Lung (tissue), 11 donors: ENCODE measurements at regions not wholly inside any gene's neighbourhood (a gene's known extent, or its start where the extent isn't known, plus 50 kb on each side); places are given as distances from the start of the nearest gene placed in this dataset.

ENCODE experiments used
- ATAC-seq: fragments of 200-7000 bp; cut with Tn5 transposase; one replicate; pipeline ENCODE4 v1.9.1; 2020; ENCODE audit warnings: moderate number of reproducible peaks; ENCODE audit not compliant: insufficient read depth, low FRiP score
- DNase-seq, 3 donors: peaks; one replicate each; pipeline ENCODE4 v3.0.0-alpha.2; 2013 to 2017
- H3K27ac ChIP-seq, 2 donors: one replicate each; pipeline ENCODE4 v1.5.1; 2013; ENCODE audit warnings: mild to moderate bottlenecking in 2 of 2, moderate library complexity in 2 of 2, control low read depth in 1 of 2, inconsistent platforms in 1 of 2, low read depth in 1 of 2, low read length in 1 of 2
- H3K27me3 ChIP-seq, 3 donors: one replicate each; pipeline ENCODE4 v1.5.1; 2013; ENCODE audit warnings: low read length in 2 of 3; ENCODE audit not compliant: control insufficient read depth in 3 of 3, insufficient read depth in 3 of 3
- H3K36me3 ChIP-seq, 4 donors: one replicate each; pipeline ENCODE4 v1.5.1; 2013; ENCODE audit warnings: low read length in 4 of 4, mild to moderate bottlenecking in 1 of 4, moderate library complexity in 1 of 4; ENCODE audit not compliant: control insufficient read depth in 4 of 4, insufficient read depth in 4 of 4
- H3K4me1 ChIP-seq, 5 donors: one replicate each; pipeline ENCODE4 v1.5.1; 2013; ENCODE audit warnings: low read length in 5 of 5, mild to moderate bottlenecking in 2 of 5, moderate library complexity in 1 of 5; ENCODE audit not compliant: control insufficient read depth in 5 of 5, insufficient read depth in 5 of 5
- H3K4me3 ChIP-seq: one replicate; pipeline ENCODE4 v1.5.1; 2013; ENCODE audit warnings: mild to moderate bottlenecking, control low read depth, moderate library complexity
- H3K9ac ChIP-seq, 2 donors: one replicate each; pipeline ENCODE4 v1.5.1; 2013; ENCODE audit warnings: low read length in 2 of 2, control low read depth in 1 of 2; ENCODE audit not compliant: insufficient read depth in 1 of 2
- H3K9me3 ChIP-seq, 4 donors: one replicate each; pipeline ENCODE4 v1.5.1; 2013; ENCODE audit warnings: low read length in 3 of 4, mild to moderate bottlenecking in 1 of 4, moderate library complexity in 1 of 4; ENCODE audit not compliant: control insufficient read depth in 4 of 4, insufficient read depth in 3 of 4
- WGBS, 2 donors: extraction: QIAGEN DNeasy Blood & Tissue Kit; methylation state at CpG; one replicate each; pipeline ENCODE4 v1.1.7; 2013; 5-methylcytosine and 5-hydroxymethylcytosine counted together
- TF ChIP-seq, protein P1 (sequence below): IDR thresholded peaks from 2 replicates; pipeline ENCODE4 v1.5.1; 2012; ENCODE audit warnings: mild to moderate bottlenecking; ENCODE audit errors: control extremely low read depth, extremely low read depth
- donor health status: control.
- donor health status: control.
- donor health status: Bipolar disorder and iron deficiency.
- donor health status: healthy.
- donor health status: DM: yes; HTN: yes; CAD: no.

DNA sequence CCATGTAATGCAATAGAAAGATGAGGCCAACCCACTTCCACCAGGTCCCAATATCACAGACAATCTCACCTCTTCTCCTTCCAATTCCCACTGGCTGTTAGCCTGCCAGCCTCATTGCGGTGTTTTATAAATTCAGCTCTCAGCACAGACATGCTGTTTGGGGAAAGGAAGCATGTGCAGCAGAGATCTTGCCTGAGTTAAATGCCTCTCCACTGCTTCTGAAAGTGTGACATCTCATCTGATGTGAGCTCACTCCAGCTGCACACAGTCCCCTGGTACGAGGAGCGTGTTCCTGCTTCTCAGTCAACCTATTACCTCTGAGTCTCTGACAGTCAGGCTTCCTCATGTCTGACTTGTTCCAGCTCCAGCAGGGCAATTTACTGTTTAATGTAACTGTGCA lies 122.7 kb upstream of the GUCY1A2 start:
- H3K36me3 ChIP-seq: no peaks in the 10 kb centered on the region
- 79 to 85% methylated on average over 3 of the region's 3 CpGs for WGBS, 2 donors
- H3K4me3 ChIP-seq: no peak overlapping the region
- TF ChIP-seq, protein P1, sequence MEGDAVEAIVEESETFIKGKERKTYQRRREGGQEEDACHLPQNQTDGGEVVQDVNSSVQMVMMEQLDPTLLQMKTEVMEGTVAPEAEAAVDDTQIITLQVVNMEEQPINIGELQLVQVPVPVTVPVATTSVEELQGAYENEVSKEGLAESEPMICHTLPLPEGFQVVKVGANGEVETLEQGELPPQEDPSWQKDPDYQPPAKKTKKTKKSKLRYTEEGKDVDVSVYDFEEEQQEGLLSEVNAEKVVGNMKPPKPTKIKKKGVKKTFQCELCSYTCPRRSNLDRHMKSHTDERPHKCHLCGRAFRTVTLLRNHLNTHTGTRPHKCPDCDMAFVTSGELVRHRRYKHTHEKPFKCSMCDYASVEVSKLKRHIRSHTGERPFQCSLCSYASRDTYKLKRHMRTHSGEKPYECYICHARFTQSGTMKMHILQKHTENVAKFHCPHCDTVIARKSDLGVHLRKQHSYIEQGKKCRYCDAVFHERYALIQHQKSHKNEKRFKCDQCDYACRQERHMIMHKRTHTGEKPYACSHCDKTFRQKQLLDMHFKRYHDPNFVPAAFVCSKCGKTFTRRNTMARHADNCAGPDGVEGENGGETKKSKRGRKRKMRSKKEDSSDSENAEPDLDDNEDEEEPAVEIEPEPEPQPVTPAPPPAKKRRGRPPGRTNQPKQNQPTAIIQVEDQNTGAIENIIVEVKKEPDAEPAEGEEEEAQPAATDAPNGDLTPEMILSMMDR: no peak
- peaks cover 0 to 9% (median 1%) of the 10 kb centered on the region in 4 donors for H3K9me3 ChIP-seq
- DNase-seq: peak in 1 of 3 donors; percentile 7
- no peaks in the 10 kb centered on the region for H3K27me3 ChIP-seq
- H3K4me1 ChIP-seq: no peaks in the 10 kb centered on the region
- no peak overlapping the region for H3K27ac ChIP-seq
- ATAC-seq: no peak
- H3K9ac ChIP-seq: no peak overlapping the region

DNA sequence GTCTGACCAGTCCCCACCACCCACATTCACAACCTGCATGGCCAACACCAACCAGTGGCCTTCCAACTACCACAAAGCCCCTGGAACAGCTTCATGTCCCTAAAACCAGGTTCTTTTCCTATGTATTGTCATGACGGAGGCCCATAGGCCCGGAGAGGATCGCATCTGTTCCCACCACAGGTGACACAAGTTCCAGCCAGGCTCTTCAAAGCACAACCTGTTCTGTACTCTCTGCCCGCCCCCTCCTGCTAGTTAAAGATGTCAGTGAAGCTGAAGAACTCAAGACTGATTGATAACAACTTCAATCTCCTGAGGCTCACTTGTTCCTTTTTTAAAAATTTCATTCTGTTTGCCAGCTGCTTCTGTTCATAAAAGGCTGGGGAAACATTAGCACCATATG lies 121.1 kb upstream of the GUCY1A2 start:
- ATAC-seq: no peak
- TF ChIP-seq, protein P1: no peak
- no peak overlapping the region for H3K4me3 ChIP-seq
- no peaks in the 10 kb centered on the region for H3K27me3 ChIP-seq
- H3K4me1 ChIP-seq: no peaks in the 10 kb centered on the region
- 73 to 93% methylated on average over 4 of the region's 4 CpGs for WGBS, 2 donors
- H3K27ac ChIP-seq: no peak overlapping the region
- peaks cover 0 to 9% (median 1%) of the 10 kb centered on the region in 4 donors for H3K9me3 ChIP-seq
- no peaks in the 10 kb centered on the region for H3K36me3 ChIP-seq
- DNase-seq: no peak
- H3K9ac ChIP-seq: no peak overlapping the region

DNA sequence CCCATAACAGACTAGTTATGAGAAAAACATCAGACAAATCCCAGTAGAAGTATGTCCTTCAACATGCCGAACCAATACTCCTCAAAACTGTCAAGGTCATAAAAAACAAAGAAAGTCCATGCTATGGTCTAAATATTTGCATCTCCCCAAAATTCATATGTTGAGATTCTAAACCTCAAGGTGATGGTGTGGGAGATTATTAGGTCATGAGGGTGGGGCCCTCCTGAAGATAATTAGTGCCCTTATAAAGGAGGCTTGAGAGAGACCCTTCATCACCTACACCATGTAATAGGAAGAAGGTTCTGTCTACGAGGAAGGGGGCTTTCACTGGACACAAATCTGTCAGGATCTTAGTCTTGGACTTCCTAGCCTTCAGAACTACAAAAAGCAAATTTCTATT lies 118.6 kb upstream of the GUCY1A2 start:
- no peak for ATAC-seq
- Histone ChIP-seq H3K27me3 (no peaks in the 10 kb centered on the region), H3K9me3 (peaks cover 0 to 9% (median 1%) of the 10 kb centered on the region in 4 donors), H3K36me3 (no peaks in the 10 kb centered on the region), H3K27ac (no peak overlapping the region), H3K4me3 (no peak overlapping the region), H3K9ac (no peak overlapping the region), H3K4me1 (no peaks in the 10 kb centered on the region)
- WGBS, 2 donors: 86 to 89% methylated on average over 2 of the region's 2 CpGs
- TF ChIP-seq, protein P1: no peak
- no peak for DNase-seq

DNA sequence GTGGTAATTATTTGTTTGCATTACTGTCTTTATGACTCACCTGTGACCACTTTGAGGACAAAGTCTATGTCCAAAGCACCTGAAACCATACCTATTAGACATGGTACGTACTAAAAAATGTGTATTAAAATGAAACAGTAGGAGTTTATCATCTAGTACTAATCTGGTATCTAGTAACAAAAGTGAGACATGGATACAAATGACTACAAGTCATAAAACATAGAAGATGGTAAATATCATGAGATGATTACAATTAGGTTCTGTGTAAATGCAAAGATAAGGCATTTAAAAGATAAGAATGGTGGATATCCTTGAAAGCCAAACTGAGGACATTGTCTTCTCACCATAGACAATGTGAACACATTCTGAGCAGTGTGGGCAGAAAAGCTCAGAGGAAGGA lies 113.5 kb upstream of the GUCY1A2 start:
- no peak for DNase-seq

More for the DNA sequence above, 113.5 kb upstream of the GUCY1A2 start:
- WGBS, 2 donors: 37 to 88% methylated on average over 1 of the region's 1 CpG
- Histone ChIP-seq H3K4me3 (no peak overlapping the region), H3K9ac (no peak overlapping the region), H3K27ac (no peak overlapping the region), H3K36me3 (no peaks in the 10 kb centered on the region), H3K27me3 (no peaks in the 10 kb centered on the region), H3K9me3 (peaks cover 0 to 4% (median 2%) of the 10 kb centered on the region in 4 donors), H3K4me1 (no peaks in the 10 kb centered on the region)
- TF ChIP-seq, protein P1: no peak
- no peak for ATAC-seq
